Cerebellar cortex (tissue), 1 donor: ENCODE measurements at regions not wholly inside any gene's neighbourhood (a gene's known extent, or its start where the extent isn't known, plus 50 kb on each side); places are given as distances from the start of the nearest gene placed in this dataset.

Experiments
- DNase-seq: peaks from one replicate; pipeline ENCODE4 v3.0.0-alpha.2; 2015; ENCODE audit warnings: low spot score

- no peak for DNase-seq
Measured at GRCh38 chrX:40148385-40149285, 50.9 kb upstream of the BCOR start.

- no peak for DNase-seq
Measured at GRCh38 chrX:40147971-40148370, 50.2 kb upstream of the BCOR start.
